ENCODE measurements at regions not wholly inside any gene's neighbourhood (a gene's known extent, or its start where the extent isn't known, plus 50 kb on each side); places are given as distances from the start of the nearest gene placed in this dataset.

GRCh38 chr11:28738549-28738948 is 630.4 kb downstream of the METTL15 start:
- H3K27me3 ChIP-seq (ENCODE audit: control insufficient read depth, insufficient read depth, low read length) = no peaks in the 10 kb centered on the region
- H2AFZ ChIP-seq = no peak overlapping the region
- H3K4me2 ChIP-seq (ENCODE audit: low read length) = no peak overlapping the region
- H3K36me3 ChIP-seq (ENCODE audit: control insufficient read depth, insufficient read depth, low read length) = no peaks in the 10 kb centered on the region
- no peak overlapping the region for H3K9ac ChIP-seq
- H3K27ac ChIP-seq = no peak overlapping the region
- no peaks in the 10 kb centered on the region for H3K9me3 ChIP-seq (ENCODE audit: control insufficient read depth, low read length)
- no peak for TF ChIP-seq CTCF (IDR thresholded peaks at IDR 0.05)
- H3K4me3 ChIP-seq (ENCODE audit: low read depth, low read length) = no peak overlapping the region
- no peaks in the 10 kb centered on the region for H3K4me1 ChIP-seq
- H3K79me2 ChIP-seq = no peaks in the 10 kb centered on the region

DNA sequence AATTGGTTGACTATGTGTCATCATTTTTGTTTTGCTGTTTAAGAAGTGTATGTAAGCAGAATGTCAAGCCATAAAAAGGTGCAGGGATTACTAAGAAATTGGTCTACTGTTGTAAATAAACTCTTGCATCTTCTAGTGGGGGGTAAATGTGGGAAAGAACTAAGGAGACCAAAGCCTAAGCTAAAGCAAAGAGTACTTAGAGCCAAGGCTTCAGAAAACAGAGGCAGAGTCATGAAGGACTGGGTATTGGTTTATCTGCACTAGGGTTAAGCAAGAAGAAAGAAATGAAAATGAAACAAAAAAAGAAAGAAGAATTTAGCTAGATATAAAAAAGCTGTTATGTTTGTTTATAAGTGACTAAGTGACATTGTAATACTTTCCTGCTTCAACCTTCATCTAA is 628.1 kb downstream of the METTL15 start:
- Histone ChIP-seq H2AFZ (no peak overlapping the region), H3K36me3 (ENCODE audit: control insufficient read depth, insufficient read depth, low read length) (no peaks in the 10 kb centered on the region), H3K4me3 (ENCODE audit: low read depth, low read length) (no peak overlapping the region), H3K27ac (no peak overlapping the region), H3K4me2 (ENCODE audit: low read length) (no peak overlapping the region), H3K9ac (no peak overlapping the region), H3K9me3 (ENCODE audit: control insufficient read depth, low read length) (no peaks in the 10 kb centered on the region), H3K27me3 (ENCODE audit: control insufficient read depth, insufficient read depth, low read length) (no peaks in the 10 kb centered on the region), H3K4me1 (no peaks in the 10 kb centered on the region), H3K79me2 (no peaks in the 10 kb centered on the region)
- TF ChIP-seq CTCF (IDR thresholded peaks at IDR 0.05) = no peak

- Histone ChIP-seq H3K79me2 (no peaks in the 10 kb centered on the region), H3K9me3 (ENCODE audit: control insufficient read depth, low read length) (no peaks in the 10 kb centered on the region), H3K27me3 (ENCODE audit: control insufficient read depth, insufficient read depth, low read length) (no peaks in the 10 kb centered on the region), H3K4me2 (ENCODE audit: low read length) (no peak overlapping the region), H3K4me3 (ENCODE audit: low read depth, low read length) (no peak overlapping the region), H3K36me3 (ENCODE audit: control insufficient read depth, insufficient read depth, low read length) (no peaks in the 10 kb centered on the region), H3K27ac (no peak overlapping the region), H2AFZ (no peak overlapping the region), H3K4me1 (no peaks in the 10 kb centered on the region), H3K9ac (no peak overlapping the region)
- no peak for TF ChIP-seq CTCF (IDR thresholded peaks at IDR 0.05)
Observed at GRCh38 chr11:28735511-28735910, 627.3 kb downstream of the METTL15 start.

DNA sequence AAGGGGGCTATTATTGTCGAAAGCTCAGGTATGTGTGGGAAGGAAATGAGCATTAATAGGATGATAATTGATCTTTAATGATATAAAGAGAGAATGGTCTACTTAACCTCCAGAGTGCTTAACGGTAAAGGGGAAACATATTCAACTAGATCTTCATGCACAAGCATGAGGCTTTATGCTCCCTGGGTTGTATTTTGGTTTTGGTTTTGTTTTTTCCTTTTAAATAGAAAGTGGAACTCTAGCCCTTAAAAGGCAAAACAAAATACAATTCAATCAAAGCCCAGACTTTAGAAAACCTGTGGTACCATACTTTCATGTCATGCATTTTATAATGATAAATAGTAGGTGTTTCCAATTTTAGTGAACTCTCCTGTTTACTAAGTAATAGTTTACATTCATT is 622.7 kb downstream of the METTL15 start:
- no peak overlapping the region for H3K27ac ChIP-seq
- no peaks in the 10 kb centered on the region for H3K4me1 ChIP-seq
- no peak overlapping the region for H2AFZ ChIP-seq
- no peak overlapping the region for H3K9ac ChIP-seq
- H3K36me3 ChIP-seq (ENCODE audit: control insufficient read depth, insufficient read depth, low read length) = no peaks in the 10 kb centered on the region
- H3K9me3 ChIP-seq (ENCODE audit: control insufficient read depth, low read length) = no peaks in the 10 kb centered on the region
- no peaks in the 10 kb centered on the region for H3K27me3 ChIP-seq (ENCODE audit: control insufficient read depth, insufficient read depth, low read length)
- H3K4me2 ChIP-seq (ENCODE audit: low read length) = no peak overlapping the region
- H3K79me2 ChIP-seq = no peaks in the 10 kb centered on the region
- no peak overlapping the region for H3K4me3 ChIP-seq (ENCODE audit: low read depth, low read length)
- TF ChIP-seq CTCF (IDR thresholded peaks at IDR 0.05) = no peak

DNA sequence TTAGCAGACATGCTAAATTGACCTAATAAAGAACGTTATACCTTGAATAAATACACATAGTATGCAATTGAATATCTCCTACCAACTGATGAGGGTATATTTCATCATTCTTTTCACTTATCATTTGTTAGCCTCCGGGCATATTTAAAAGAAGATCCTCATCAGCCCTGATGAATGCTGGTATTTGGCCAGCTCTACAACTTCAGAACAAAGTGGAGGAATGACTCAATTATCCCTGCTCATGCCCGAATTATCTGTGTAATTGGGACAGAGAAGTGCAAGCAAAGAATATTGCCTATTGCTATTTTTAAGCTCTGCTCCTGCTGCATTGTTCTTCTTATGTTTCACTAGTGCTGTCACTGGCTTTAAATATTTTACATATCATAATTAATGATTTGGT is 622.1 kb downstream of the METTL15 start:
- Histone ChIP-seq H3K4me3 (ENCODE audit: low read depth, low read length) (no peak overlapping the region), H3K36me3 (ENCODE audit: control insufficient read depth, insufficient read depth, low read length) (no peaks in the 10 kb centered on the region), H3K9me3 (ENCODE audit: control insufficient read depth, low read length) (no peaks in the 10 kb centered on the region), H3K4me2 (ENCODE audit: low read length) (no peak overlapping the region), H3K27ac (no peak overlapping the region), H2AFZ (no peak overlapping the region), H3K27me3 (ENCODE audit: control insufficient read depth, insufficient read depth, low read length) (no peaks in the 10 kb centered on the region), H3K9ac (no peak overlapping the region), H3K79me2 (no peaks in the 10 kb centered on the region), H3K4me1 (no peaks in the 10 kb centered on the region)
- TF ChIP-seq CTCF (IDR thresholded peaks at IDR 0.05) = no peak

Data from parathyroid adenoma (tissue), 2 donors.